ENCODE measurements at regions not wholly inside any gene's neighbourhood (a gene's known extent, or its start where the extent isn't known, plus 50 kb on each side); places are given as distances from the start of the nearest gene placed in this dataset.

GRCh38 chr12:65611396-65611795 is 212.9 kb upstream of the HMGA2 start:
- no peak for TF ChIP-seq CTCF (IDR thresholded peaks at IDR 0.05)
- no peak for TF ChIP-seq EP300 (IDR thresholded peaks at IDR 0.05)
- TF ChIP-seq POLR2A (IDR thresholded peaks at IDR 0.05): no peak
